ENCODE measurements at regions not wholly inside any gene's neighbourhood (a gene's known extent, or its start where the extent isn't known, plus 50 kb on each side); places are given as distances from the start of the nearest gene placed in this dataset.

DNA sequence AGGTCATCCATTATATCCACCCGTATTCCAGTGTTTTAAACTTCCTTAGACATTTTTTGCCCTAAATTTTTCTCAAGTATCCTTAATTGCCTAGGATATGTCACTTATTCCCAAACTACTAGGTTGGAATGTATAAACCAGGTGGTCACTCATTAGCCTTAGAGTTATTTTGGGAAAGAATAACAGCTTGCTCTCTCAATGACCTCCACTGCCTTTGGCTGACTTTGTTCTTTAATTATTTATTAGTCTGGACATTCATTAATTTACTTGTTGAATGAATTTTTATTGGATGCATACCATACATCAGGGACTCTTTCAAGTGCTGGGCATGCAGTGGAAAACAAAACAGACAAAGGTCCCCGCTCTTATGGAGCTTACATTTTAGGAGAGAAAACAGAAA lies 609.3 kb upstream of the IGFBP7 start:
- TF ChIP-seq, protein P1, sequence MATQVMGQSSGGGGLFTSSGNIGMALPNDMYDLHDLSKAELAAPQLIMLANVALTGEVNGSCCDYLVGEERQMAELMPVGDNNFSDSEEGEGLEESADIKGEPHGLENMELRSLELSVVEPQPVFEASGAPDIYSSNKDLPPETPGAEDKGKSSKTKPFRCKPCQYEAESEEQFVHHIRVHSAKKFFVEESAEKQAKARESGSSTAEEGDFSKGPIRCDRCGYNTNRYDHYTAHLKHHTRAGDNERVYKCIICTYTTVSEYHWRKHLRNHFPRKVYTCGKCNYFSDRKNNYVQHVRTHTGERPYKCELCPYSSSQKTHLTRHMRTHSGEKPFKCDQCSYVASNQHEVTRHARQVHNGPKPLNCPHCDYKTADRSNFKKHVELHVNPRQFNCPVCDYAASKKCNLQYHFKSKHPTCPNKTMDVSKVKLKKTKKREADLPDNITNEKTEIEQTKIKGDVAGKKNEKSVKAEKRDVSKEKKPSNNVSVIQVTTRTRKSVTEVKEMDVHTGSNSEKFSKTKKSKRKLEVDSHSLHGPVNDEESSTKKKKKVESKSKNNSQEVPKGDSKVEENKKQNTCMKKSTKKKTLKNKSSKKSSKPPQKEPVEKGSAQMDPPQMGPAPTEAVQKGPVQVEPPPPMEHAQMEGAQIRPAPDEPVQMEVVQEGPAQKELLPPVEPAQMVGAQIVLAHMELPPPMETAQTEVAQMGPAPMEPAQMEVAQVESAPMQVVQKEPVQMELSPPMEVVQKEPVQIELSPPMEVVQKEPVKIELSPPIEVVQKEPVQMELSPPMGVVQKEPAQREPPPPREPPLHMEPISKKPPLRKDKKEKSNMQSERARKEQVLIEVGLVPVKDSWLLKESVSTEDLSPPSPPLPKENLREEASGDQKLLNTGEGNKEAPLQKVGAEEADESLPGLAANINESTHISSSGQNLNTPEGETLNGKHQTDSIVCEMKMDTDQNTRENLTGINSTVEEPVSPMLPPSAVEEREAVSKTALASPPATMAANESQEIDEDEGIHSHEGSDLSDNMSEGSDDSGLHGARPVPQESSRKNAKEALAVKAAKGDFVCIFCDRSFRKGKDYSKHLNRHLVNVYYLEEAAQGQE (IDR thresholded peaks at IDR 0.05; ENCODE audit: low read depth, low read length) = no peak
- TF ChIP-seq, protein P2, sequence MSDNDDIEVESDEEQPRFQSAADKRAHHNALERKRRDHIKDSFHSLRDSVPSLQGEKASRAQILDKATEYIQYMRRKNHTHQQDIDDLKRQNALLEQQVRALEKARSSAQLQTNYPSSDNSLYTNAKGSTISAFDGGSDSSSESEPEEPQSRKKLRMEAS (IDR thresholded peaks at IDR 0.05; ENCODE audit: low read depth, low read length) = no peak
- TF ChIP-seq CREM (IDR thresholded peaks at IDR 0.05; ENCODE audit: low read depth) (no peak), TAF1 (IDR thresholded peaks at IDR 0.05; ENCODE audit: borderline replicate concordance, low read depth, low read length) (no peak), CREB1 (IDR thresholded peaks at IDR 0.05; ENCODE audit: low read depth) (no peak)
- TF ChIP-seq, protein P3, sequence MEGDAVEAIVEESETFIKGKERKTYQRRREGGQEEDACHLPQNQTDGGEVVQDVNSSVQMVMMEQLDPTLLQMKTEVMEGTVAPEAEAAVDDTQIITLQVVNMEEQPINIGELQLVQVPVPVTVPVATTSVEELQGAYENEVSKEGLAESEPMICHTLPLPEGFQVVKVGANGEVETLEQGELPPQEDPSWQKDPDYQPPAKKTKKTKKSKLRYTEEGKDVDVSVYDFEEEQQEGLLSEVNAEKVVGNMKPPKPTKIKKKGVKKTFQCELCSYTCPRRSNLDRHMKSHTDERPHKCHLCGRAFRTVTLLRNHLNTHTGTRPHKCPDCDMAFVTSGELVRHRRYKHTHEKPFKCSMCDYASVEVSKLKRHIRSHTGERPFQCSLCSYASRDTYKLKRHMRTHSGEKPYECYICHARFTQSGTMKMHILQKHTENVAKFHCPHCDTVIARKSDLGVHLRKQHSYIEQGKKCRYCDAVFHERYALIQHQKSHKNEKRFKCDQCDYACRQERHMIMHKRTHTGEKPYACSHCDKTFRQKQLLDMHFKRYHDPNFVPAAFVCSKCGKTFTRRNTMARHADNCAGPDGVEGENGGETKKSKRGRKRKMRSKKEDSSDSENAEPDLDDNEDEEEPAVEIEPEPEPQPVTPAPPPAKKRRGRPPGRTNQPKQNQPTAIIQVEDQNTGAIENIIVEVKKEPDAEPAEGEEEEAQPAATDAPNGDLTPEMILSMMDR (IDR thresholded peaks at IDR 0.05 in 2 of 3, conservative IDR thresholded peaks at IDR 0.05 in 1 of 3; ENCODE audit: control insufficient read depth in 2 of 3, extremely low read depth in 1 of 3, insufficient read depth in 1 of 3, low read depth in 3 of 3, low read length in 3 of 3) = no peak

All from GM12878 (cell line).